ENCODE measurements at regions not wholly inside any gene's neighbourhood (a gene's known extent, or its start where the extent isn't known, plus 50 kb on each side); places are given as distances from the start of the nearest gene placed in this dataset.

DNA sequence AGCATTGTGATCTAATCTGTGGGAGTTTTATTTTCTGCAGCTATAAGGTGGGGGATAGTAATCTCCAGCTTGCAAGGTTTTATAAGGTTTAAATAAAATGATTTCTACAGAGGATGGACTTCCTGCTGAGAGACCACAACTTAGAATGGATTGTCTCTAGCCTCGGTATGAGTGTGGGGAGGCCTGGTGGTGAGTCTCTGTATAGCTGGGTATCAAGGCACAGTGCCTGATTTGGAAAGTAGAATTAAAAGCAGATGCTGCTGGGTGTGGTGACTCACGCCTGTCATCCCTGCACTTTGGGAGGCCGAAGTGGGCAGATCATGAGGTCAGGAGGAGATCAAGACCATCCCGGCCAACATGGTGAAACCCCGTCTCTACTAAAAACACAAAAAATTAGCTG is 162.0 kb upstream of the GATB start:
- no peak for TF ChIP-seq SUZ12 (IDR thresholded peaks at IDR 0.05)
- TF ChIP-seq NFRKB (IDR thresholded peaks at IDR 0.05) = no peak
- TF ChIP-seq HDGF (IDR thresholded peaks at IDR 0.05; ENCODE audit: borderline replicate concordance) = no peak
- no peak for TF ChIP-seq FOXA1 (IDR thresholded peaks at IDR 0.05)
- no peak for TF ChIP-seq ELF4 (IDR thresholded peaks at IDR 0.05)
- TF ChIP-seq FOXM1 (IDR thresholded peaks at IDR 0.05; ENCODE audit: borderline replicate concordance) = no peak
- TF ChIP-seq LEF1 (IDR thresholded peaks at IDR 0.05; ENCODE audit: borderline replicate concordance) = no peak
- TF ChIP-seq SP1 (IDR thresholded peaks at IDR 0.05) = no peak
- TF ChIP-seq L3MBTL2 (conservative IDR thresholded peaks at IDR 0.05) = no peak
